Cardiac muscle cell (in vitro differentiated cells and primary cell): ENCODE measurements at regions not wholly inside any gene's neighbourhood (a gene's known extent, or its start where the extent isn't known, plus 50 kb on each side); places are given as distances from the start of the nearest gene placed in this dataset.
A peak's percentile ranks its signal among the peaks of the same experiment; 100 is the strongest.

Experiments used
- DNase-seq, 2 donors: peaks; one replicate each; pipeline versions ENCODE4 v3.0.0 to v3.0.0-alpha.2; 2010 to 2017; ENCODE audit warnings: low read depth in 1 of 2, low spot score in 1 of 2
- H3K27ac ChIP-seq: fragments of 200-600 bp; sonication (generic); 2 replicates; pipeline ENCODE4 v1.5.1; 2016
- H3K27me3 ChIP-seq: fragments of 200-600 bp; sonication (generic); 2 replicates; pipeline ENCODE4 v1.6.0; 2016; ENCODE audit warnings: control low read depth
- H3K36me3 ChIP-seq: fragments of 200-600 bp; sonication (generic); 2 replicates; pipeline ENCODE4 v1.5.1; 2016; ENCODE audit warnings: control low read depth
- H3K4me1 ChIP-seq: fragments of 200-600 bp; sonication (generic); 2 replicates; pipeline ENCODE4 v1.8.1; 2017; ENCODE audit warnings: low read depth, mild to moderate bottlenecking, mixed run types
- H3K4me3 ChIP-seq: fragments of 200-600 bp; sonication (generic); 2 replicates; pipeline ENCODE4 v1.5.1; 2016; ENCODE audit warnings: mild to moderate bottlenecking
- H3K9me3 ChIP-seq: fragments of 200-600 bp; sonication (generic); 2 replicates; pipeline ENCODE4 v1.5.1; 2017; ENCODE audit warnings: low read depth, mild to moderate bottlenecking, control low read depth
- TF ChIP-seq, protein P1 (sequence below): IDR thresholded peaks from 2 replicates; pipeline ENCODE4 v1.5.1; 2012; ENCODE audit warnings: low read depth, mild to moderate bottlenecking, low read length

DNA sequence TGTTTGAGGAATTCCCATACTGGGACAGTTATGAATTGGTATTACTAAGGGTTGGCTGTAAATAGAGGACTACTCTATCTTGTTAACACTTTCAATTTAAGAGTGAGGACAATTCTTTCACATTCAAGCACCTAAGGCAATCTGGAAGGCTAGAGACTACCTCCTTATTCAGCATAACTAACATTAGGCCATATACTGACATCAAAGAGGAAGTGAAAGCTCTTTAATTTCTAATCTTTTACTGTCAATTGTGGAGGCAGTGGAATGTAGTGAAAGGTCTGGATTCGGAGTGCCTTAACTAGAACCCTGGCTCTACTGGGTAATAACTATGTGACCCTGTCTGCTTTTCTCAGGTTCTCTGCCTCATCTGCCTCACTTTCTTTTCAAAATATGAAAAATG is 134.0 kb downstream of the UFM1 start:
- no peak for DNase-seq
- Histone ChIP-seq H3K36me3 (no peaks in the 10 kb centered on the region), H3K27ac (no peak overlapping the region), H3K9me3 (no peaks in the 10 kb centered on the region), H3K27me3 (no peaks in the 10 kb centered on the region), H3K4me1 (no peaks in the 10 kb centered on the region), H3K4me3 (no peak overlapping the region)
- TF ChIP-seq, protein P1, sequence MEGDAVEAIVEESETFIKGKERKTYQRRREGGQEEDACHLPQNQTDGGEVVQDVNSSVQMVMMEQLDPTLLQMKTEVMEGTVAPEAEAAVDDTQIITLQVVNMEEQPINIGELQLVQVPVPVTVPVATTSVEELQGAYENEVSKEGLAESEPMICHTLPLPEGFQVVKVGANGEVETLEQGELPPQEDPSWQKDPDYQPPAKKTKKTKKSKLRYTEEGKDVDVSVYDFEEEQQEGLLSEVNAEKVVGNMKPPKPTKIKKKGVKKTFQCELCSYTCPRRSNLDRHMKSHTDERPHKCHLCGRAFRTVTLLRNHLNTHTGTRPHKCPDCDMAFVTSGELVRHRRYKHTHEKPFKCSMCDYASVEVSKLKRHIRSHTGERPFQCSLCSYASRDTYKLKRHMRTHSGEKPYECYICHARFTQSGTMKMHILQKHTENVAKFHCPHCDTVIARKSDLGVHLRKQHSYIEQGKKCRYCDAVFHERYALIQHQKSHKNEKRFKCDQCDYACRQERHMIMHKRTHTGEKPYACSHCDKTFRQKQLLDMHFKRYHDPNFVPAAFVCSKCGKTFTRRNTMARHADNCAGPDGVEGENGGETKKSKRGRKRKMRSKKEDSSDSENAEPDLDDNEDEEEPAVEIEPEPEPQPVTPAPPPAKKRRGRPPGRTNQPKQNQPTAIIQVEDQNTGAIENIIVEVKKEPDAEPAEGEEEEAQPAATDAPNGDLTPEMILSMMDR = no peak

DNA sequence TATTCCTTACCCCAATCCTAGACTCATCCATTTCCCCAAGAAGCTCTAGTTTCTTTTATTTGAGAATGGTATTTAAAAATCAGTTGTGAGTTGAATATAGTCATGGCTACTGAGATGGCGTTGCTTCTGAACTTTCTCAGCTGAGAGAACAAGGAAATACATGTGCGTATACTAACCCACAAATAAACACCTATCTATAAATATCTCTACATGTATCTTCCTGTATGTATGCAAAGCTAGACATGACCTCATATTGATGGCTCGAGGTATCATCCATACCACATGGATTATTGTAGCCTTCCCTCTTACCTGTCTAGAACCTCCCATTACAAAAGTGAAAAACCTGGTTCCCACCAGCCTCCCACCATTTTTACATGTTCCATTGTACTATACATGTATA is 141.0 kb downstream of the UFM1 start:
- no peak for DNase-seq
- H3K4me1 ChIP-seq = no peaks in the 10 kb centered on the region
- H3K4me3 ChIP-seq = no peak overlapping the region
- H3K36me3 ChIP-seq = no peaks in the 10 kb centered on the region
- TF ChIP-seq, protein P1 = no peak
- no peak overlapping the region for H3K27ac ChIP-seq
- no peaks in the 10 kb centered on the region for H3K9me3 ChIP-seq
- H3K27me3 ChIP-seq = no peaks in the 10 kb centered on the region

DNA sequence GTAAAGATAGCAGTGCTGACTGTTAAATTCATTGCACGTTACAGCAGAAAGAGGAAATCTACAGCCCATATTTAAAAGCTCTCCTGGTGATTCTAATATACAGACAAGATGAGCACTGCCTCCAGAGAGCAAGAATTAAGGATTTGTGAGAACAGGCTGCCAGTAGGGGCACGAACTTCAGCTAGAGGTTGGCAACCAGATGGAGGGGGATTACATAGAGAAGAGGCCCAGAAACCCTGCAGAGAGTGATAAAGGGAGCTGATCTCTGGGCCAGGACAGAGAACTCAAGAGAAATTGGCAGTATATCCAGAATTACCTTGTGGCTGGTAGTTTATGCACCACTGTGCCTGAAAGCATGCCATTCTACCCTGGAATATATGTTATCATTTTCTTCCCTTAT is 144.8 kb downstream of the UFM1 start:
- TF ChIP-seq, protein P1 = no peak
- no peak for DNase-seq
- no peaks in the 10 kb centered on the region for H3K4me1 ChIP-seq
- no peaks in the 10 kb centered on the region for H3K27me3 ChIP-seq
- no peak overlapping the region for H3K27ac ChIP-seq
- no peaks in the 10 kb centered on the region for H3K36me3 ChIP-seq
- no peak overlapping the region for H3K4me3 ChIP-seq
- H3K9me3 ChIP-seq = no peaks in the 10 kb centered on the region

DNA sequence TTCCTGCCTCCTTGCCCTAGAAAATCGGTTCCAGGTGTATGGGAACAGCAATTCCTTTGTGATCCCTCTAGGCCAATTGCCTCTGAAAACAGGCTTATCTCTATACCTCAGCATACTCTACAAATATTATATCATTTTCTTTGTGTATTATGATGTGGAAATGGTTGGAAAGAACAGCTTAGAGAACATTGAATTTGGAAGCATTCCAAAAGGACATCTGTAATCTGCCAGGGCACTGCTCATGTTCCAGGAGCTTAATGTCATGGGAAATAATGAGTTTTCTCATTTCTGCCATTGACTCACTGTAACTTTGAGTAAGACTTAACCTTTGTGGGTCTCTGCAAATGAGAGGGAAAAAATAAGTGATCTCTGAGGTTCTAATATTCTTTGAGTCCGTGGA is 147.3 kb downstream of the UFM1 start:
- no peaks in the 10 kb centered on the region for H3K27me3 ChIP-seq
- H3K9me3 ChIP-seq = no peaks in the 10 kb centered on the region
- H3K27ac ChIP-seq = no peak overlapping the region
- no peak overlapping the region for H3K4me3 ChIP-seq
- no peaks in the 10 kb centered on the region for H3K4me1 ChIP-seq
- no peaks in the 10 kb centered on the region for H3K36me3 ChIP-seq
- peak in 1 of 2 donors; percentile 3 for DNase-seq
- TF ChIP-seq, protein P1 = no peak

DNA sequence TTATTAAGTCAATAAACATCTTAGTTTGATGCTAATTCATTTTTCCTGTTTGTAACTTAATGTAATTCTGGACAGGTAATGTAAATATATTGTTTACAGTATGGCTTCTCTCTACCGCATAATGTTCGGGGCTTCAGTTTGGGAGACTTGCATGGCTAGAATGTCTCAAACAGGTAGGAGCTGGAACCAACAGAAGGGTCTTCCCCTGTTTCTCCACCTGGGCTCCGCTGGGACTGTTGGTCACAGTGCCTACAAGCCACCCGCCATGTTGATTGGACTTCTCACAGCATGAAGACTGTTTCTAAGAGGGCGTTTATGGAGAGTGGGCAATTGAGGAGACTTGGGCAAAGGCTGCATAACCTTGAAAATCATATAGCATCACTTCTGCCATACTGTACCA is 148.6 kb downstream of the UFM1 start:
- H3K27me3 ChIP-seq = no peaks in the 10 kb centered on the region
- no peak for DNase-seq
- no peak overlapping the region for H3K4me3 ChIP-seq
- H3K9me3 ChIP-seq = no peaks in the 10 kb centered on the region
- H3K4me1 ChIP-seq = no peaks in the 10 kb centered on the region
- TF ChIP-seq, protein P1 = no peak
- no peak overlapping the region for H3K27ac ChIP-seq
- H3K36me3 ChIP-seq = no peaks in the 10 kb centered on the region

DNA sequence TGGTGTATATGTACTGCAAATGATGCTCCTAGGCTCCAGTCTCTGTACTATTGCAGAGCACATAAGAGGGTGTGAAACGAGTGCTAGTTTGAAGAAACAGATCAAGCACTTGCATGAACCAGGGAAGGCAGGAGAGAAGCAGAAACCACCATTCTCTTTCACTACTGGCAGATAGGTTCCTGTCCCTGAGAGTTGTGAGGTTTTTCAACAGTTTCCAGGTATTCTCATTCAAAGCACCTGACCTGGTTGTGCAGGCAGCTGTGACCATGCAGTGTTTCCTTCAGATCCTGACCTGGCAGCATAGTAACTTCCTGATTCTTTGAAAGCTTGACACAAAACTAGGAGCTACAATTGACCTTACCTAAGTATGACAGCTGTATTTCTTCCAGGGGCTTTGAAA is 164.9 kb downstream of the UFM1 start:
- TF ChIP-seq, protein P1 = no peak
- no peak for DNase-seq
- Histone ChIP-seq H3K9me3 (no peaks in the 10 kb centered on the region), H3K4me3 (no peak overlapping the region), H3K4me1 (no peaks in the 10 kb centered on the region), H3K36me3 (no peaks in the 10 kb centered on the region), H3K27me3 (no peaks in the 10 kb centered on the region), H3K27ac (no peak overlapping the region)
